ENCODE measurements at regions not wholly inside any gene's neighbourhood (a gene's known extent, or its start where the extent isn't known, plus 50 kb on each side); places are given as distances from the start of the nearest gene placed in this dataset.

GRCh38 chr11:131033151-131033651, 116.9 kb upstream of the SNX19 start:
- no peak for TF ChIP-seq POLR2AphosphoS5 (IDR thresholded peaks at IDR 0.05)
- TF ChIP-seq CTCF (IDR thresholded peaks at IDR 0.05) = no peak

Measured in prostate gland (tissue), 2 donors.